Activated CD8-positive, alpha-beta memory T cell treated with anti-CD3 and anti-CD28 coated beads, Interleukin-2, amount 50 U/mL, for 1 hour (primary cell): ENCODE measurements at regions not wholly inside any gene's neighbourhood (a gene's known extent, or its start where the extent isn't known, plus 50 kb on each side); places are given as distances from the start of the nearest gene placed in this dataset.
A peak's percentile ranks its signal among the peaks of the same experiment; 100 is the strongest.
"Not testable (repeated sequence)": the region's sequence is repeated elsewhere in the genome, so short reads cannot be mapped to it uniquely, and the experiment has no call there.

Experiments
- DNase-seq: peaks from one replicate; pipeline ENCODE4 v3.0.0-alpha.2; 2020; ENCODE audit errors: extremely low read depth

GRCh38 chr9:33623658-33624586 is 99.9 kb downstream of the ANKRD18B start:
- peak; percentile 27 for DNase-seq

GRCh38 chr9:33628318-33628717 is 104.3 kb downstream of the ANKRD18B start:
- not testable (repeated sequence) for DNase-seq

- no peak for DNase-seq
Observed at GRCh38 chr9:33628865-33629410, 104.9 kb downstream of the ANKRD18B start.

GRCh38 chr9:33633636-33634035 is 109.6 kb downstream of the ANKRD18B start:
- DNase-seq, result no peak

- no peak for DNase-seq
Observed at GRCh38 chr9:33637881-33638280, 113.8 kb downstream of the ANKRD18B start.

- no peak for DNase-seq
Observed at GRCh38 chr9:33638391-33638915, 114.4 kb downstream of the ANKRD18B start.

GRCh38 chr9:33645706-33646105 is 121.7 kb downstream of the ANKRD18B start:
- DNase-seq, result no peak

GRCh38 chr9:33649463-33649862 is 125.4 kb downstream of the ANKRD18B start:
- no peak for DNase-seq

GRCh38 chr9:33651125-33651524 is 127.1 kb downstream of the ANKRD18B start:
- DNase-seq, result no peak

- no peak for DNase-seq
Observed at GRCh38 chr9:33659921-33660320, 135.4 kb upstream of the PRSS3 start.

- DNase-seq, result no peak
Observed at GRCh38 chr9:33660772-33661171, 134.6 kb upstream of the PRSS3 start.

- no peak for DNase-seq
Observed at GRCh38 chr9:33661176-33661575, 134.2 kb upstream of the PRSS3 start.

GRCh38 chr9:33662871-33663270 is 132.5 kb upstream of the PRSS3 start:
- DNase-seq, result no peak

GRCh38 chr9:33676194-33676745 is 119.1 kb upstream of the PRSS3 start:
- DNase-seq, result not testable (repeated sequence)

GRCh38 chr9:33676746-33677505 is 118.4 kb upstream of the PRSS3 start:
- DNase-seq, result no peak

- no peak for DNase-seq
Observed at GRCh38 chr9:33677506-33677809, 117.9 kb upstream of the PRSS3 start.

GRCh38 chr9:33677961-33678360 is 117.4 kb upstream of the PRSS3 start:
- no peak for DNase-seq

- DNase-seq, result no peak
Observed at GRCh38 chr9:33682551-33682950, 112.8 kb upstream of the PRSS3 start.

- DNase-seq, result no peak
Observed at GRCh38 chr9:33684831-33685230, 110.5 kb upstream of the PRSS3 start.

GRCh38 chr9:33686942-33687341 is 108.4 kb upstream of the PRSS3 start:
- DNase-seq, result no peak

- DNase-seq, result no peak
Observed at GRCh38 chr9:33687779-33688178, 107.6 kb upstream of the PRSS3 start.
